ENCODE measurements at regions not wholly inside any gene's neighbourhood (a gene's known extent, or its start where the extent isn't known, plus 50 kb on each side); places are given as distances from the start of the nearest gene placed in this dataset.
A peak's percentile ranks its signal among the peaks of the same experiment; 100 is the strongest.

DNA sequence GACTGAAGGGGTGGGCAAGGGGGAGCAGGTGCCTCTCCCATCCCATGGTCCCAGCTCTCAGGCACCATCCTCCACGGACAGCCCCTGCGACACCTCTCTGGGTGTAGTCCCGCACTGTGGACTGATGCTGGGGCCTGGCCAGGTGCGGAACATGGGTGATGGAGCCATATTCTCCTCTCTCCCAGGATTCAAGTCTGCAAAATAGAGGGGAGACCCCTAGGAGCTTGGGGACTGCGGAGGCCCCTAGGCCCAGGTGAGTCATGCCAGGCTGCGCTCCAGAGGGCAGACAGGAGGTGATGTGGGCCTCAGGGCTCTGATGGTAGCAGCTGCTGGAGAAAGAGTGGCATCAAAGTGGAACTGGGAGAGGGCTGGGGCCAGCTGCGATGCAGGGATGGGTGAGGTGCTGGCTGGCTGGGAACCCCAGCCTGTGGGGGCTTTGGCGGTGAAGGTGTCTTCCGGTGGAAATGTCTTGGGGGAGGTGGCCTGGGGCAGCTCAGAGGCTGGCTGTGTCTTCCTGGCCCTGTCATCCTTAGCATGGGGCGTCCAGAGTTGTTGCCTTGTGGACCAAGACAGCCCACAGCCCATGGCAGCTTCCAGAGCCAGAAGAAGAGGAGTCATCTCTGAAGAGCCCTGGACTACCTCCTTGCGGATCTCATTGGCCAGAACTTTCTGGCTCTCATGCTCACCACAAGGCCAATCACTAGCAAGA, 149.1 kb downstream of the KIF26A start:
- DNase-seq (ENCODE audit: low spot score) (peak; percentile 7), ATAC-seq (no peak)
- POLR2A ChIA-PET: interaction anchor here (1.0 kb wide), 1 partner anchor 19 kb away, joined by 3 read pairs; no protein-coding TSS in a partner anchor
- Mint-ChIP-seq H3K36me3 (no peaks in the 10 kb centered on the region), H3K27ac (no peak overlapping the region), H3K27me3 (ENCODE audit: low read depth) (no peaks in the 10 kb centered on the region; the same call in 1 of the 2 replicates), H3K9me3 (peaks cover 12% of the 10 kb centered on the region), H3K4me1 (peaks cover 36% of the 10 kb centered on the region), H3K4me3 (no peak overlapping the region; the same call in 1 of the 2 replicates)
- CTCF ChIA-PET: interaction anchor here (0.8 kb wide), 1 partner anchor 13 kb away, joined by 3 read pairs; no protein-coding TSS in a partner anchor
- TF ChIP-seq ZNF219 (CRISPR knock-in tag; IDR thresholded peaks at IDR 0.05; ENCODE audit: borderline replicate concordance) (no peak), JUN (CRISPR knock-in tag; IDR thresholded peaks at IDR 0.05) (no peak), JAZF1 (CRISPR knock-in tag; IDR thresholded peaks at IDR 0.05) (no peak), MYBL2 (CRISPR knock-in tag; IDR thresholded peaks at IDR 0.05) (no peak)
- TF ChIP-seq, protein P1, sequence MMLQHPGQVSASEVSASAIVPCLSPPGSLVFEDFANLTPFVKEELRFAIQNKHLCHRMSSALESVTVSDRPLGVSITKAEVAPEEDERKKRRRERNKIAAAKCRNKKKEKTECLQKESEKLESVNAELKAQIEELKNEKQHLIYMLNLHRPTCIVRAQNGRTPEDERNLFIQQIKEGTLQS (CRISPR knock-in tag; conservative IDR thresholded peaks at IDR 0.05): no peak
- TF ChIP-seq, protein P2, sequence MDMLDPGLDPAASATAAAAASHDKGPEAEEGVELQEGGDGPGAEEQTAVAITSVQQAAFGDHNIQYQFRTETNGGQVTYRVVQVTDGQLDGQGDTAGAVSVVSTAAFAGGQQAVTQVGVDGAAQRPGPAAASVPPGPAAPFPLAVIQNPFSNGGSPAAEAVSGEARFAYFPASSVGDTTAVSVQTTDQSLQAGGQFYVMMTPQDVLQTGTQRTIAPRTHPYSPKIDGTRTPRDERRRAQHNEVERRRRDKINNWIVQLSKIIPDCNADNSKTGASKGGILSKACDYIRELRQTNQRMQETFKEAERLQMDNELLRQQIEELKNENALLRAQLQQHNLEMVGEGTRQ (CRISPR knock-in tag; IDR thresholded peaks at IDR 0.05): no peak

DNA sequence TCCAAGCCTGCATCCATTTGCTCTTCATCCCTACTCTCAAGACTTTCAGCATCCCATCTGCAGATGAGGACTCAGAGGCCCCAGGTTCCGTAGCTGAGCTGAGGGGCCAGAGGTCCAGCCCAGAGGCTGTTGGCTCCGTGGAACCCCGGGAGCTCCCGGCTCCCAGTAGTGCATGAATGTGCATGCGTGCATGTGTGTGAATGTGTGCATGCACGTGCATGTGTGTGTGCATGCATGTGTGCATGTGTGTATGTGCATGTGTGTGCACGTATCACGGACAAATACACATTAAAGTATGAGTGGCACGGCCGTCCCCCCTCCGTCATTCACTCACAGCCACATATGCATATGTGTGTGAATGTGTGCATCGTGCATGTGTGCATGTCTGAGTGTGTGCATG, 149.9 kb downstream of the KIF26A start:
- Mint-ChIP-seq H3K27ac (no peak overlapping the region), H3K27me3 (ENCODE audit: low read depth) (no peaks in the 10 kb centered on the region; the same call in 1 of the 2 replicates)

More for the DNA sequence above, 149.9 kb downstream of the KIF26A start:
- ChIA-PET CTCF (interaction anchor here (0.8 kb wide), 1 partner anchor 13 kb away, joined by 3 read pairs; no protein-coding TSS in a partner anchor), POLR2A (no interaction called here)
- ATAC-seq (no peak), DNase-seq (ENCODE audit: low spot score) (peak; percentile 7)
- TF ChIP-seq, protein P3, sequence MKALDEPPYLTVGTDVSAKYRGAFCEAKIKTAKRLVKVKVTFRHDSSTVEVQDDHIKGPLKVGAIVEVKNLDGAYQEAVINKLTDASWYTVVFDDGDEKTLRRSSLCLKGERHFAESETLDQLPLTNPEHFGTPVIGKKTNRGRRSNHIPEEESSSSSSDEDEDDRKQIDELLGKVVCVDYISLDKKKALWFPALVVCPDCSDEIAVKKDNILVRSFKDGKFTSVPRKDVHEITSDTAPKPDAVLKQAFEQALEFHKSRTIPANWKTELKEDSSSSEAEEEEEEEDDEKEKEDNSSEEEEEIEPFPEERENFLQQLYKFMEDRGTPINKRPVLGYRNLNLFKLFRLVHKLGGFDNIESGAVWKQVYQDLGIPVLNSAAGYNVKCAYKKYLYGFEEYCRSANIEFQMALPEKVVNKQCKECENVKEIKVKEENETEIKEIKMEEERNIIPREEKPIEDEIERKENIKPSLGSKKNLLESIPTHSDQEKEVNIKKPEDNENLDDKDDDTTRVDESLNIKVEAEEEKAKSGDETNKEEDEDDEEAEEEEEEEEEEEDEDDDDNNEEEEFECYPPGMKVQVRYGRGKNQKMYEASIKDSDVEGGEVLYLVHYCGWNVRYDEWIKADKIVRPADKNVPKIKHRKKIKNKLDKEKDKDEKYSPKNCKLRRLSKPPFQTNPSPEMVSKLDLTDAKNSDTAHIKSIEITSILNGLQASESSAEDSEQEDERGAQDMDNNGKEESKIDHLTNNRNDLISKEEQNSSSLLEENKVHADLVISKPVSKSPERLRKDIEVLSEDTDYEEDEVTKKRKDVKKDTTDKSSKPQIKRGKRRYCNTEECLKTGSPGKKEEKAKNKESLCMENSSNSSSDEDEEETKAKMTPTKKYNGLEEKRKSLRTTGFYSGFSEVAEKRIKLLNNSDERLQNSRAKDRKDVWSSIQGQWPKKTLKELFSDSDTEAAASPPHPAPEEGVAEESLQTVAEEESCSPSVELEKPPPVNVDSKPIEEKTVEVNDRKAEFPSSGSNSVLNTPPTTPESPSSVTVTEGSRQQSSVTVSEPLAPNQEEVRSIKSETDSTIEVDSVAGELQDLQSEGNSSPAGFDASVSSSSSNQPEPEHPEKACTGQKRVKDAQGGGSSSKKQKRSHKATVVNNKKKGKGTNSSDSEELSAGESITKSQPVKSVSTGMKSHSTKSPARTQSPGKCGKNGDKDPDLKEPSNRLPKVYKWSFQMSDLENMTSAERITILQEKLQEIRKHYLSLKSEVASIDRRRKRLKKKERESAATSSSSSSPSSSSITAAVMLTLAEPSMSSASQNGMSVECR (CRISPR knock-in tag; IDR thresholded peaks at IDR 0.05; ENCODE audit: borderline replicate concordance): no peak
- TF ChIP-seq NFATC4 (CRISPR knock-in tag; IDR thresholded peaks at IDR 0.05) (no peak), SMAD4 (CRISPR knock-in tag; IDR thresholded peaks at IDR 0.05) (no peak), GABPB1 (CRISPR knock-in tag; IDR thresholded peaks at IDR 0.05) (no peak), GRHL2 (CRISPR knock-in tag; IDR thresholded peaks at IDR 0.05; ENCODE audit: insufficient replicate concordance, severe bottlenecking) (no peak), ZNF317 (CRISPR knock-in tag; IDR thresholded peaks at IDR 0.05; ENCODE audit: borderline replicate concordance, low read depth) (no peak), JUN (CRISPR knock-in tag; IDR thresholded peaks at IDR 0.05) (no peak), NR2C2 (CRISPR knock-in tag; IDR thresholded peaks at IDR 0.05) (no peak), GTF2I (CRISPR knock-in tag; conservative IDR thresholded peaks at IDR 0.05) (no peak)
- TF ChIP-seq, protein P4, sequence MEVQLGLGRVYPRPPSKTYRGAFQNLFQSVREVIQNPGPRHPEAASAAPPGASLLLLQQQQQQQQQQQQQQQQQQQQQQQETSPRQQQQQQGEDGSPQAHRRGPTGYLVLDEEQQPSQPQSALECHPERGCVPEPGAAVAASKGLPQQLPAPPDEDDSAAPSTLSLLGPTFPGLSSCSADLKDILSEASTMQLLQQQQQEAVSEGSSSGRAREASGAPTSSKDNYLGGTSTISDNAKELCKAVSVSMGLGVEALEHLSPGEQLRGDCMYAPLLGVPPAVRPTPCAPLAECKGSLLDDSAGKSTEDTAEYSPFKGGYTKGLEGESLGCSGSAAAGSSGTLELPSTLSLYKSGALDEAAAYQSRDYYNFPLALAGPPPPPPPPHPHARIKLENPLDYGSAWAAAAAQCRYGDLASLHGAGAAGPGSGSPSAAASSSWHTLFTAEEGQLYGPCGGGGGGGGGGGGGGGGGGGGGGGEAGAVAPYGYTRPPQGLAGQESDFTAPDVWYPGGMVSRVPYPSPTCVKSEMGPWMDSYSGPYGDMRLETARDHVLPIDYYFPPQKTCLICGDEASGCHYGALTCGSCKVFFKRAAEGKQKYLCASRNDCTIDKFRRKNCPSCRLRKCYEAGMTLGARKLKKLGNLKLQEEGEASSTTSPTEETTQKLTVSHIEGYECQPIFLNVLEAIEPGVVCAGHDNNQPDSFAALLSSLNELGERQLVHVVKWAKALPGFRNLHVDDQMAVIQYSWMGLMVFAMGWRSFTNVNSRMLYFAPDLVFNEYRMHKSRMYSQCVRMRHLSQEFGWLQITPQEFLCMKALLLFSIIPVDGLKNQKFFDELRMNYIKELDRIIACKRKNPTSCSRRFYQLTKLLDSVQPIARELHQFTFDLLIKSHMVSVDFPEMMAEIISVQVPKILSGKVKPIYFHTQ (CRISPR knock-in tag; IDR thresholded peaks at IDR 0.05): no peak
- TF ChIP-seq, protein P5, sequence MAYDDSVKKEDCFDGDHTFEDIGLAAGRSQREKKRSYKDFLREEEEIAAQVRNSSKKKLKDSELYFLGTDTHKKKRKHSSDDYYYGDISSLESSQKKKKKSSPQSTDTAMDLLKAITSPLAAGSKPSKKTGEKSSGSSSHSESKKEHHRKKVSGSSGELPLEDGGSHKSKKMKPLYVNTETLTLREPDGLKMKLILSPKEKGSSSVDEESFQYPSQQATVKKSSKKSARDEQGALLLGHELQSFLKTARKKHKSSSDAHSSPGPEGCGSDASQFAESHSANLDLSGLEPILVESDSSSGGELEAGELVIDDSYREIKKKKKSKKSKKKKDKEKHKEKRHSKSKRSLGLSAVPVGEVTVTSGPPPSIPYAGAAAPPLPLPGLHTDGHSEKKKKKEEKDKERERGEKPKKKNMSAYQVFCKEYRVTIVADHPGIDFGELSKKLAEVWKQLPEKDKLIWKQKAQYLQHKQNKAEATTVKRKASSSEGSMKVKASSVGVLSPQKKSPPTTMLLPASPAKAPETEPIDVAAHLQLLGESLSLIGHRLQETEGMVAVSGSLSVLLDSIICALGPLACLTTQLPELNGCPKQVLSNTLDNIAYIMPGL (CRISPR knock-in tag; IDR thresholded peaks at IDR 0.05): no peak
- TF ChIP-seq, protein P1 (CRISPR knock-in tag; conservative IDR thresholded peaks at IDR 0.05): no peak
- TF ChIP-seq, protein P6, sequence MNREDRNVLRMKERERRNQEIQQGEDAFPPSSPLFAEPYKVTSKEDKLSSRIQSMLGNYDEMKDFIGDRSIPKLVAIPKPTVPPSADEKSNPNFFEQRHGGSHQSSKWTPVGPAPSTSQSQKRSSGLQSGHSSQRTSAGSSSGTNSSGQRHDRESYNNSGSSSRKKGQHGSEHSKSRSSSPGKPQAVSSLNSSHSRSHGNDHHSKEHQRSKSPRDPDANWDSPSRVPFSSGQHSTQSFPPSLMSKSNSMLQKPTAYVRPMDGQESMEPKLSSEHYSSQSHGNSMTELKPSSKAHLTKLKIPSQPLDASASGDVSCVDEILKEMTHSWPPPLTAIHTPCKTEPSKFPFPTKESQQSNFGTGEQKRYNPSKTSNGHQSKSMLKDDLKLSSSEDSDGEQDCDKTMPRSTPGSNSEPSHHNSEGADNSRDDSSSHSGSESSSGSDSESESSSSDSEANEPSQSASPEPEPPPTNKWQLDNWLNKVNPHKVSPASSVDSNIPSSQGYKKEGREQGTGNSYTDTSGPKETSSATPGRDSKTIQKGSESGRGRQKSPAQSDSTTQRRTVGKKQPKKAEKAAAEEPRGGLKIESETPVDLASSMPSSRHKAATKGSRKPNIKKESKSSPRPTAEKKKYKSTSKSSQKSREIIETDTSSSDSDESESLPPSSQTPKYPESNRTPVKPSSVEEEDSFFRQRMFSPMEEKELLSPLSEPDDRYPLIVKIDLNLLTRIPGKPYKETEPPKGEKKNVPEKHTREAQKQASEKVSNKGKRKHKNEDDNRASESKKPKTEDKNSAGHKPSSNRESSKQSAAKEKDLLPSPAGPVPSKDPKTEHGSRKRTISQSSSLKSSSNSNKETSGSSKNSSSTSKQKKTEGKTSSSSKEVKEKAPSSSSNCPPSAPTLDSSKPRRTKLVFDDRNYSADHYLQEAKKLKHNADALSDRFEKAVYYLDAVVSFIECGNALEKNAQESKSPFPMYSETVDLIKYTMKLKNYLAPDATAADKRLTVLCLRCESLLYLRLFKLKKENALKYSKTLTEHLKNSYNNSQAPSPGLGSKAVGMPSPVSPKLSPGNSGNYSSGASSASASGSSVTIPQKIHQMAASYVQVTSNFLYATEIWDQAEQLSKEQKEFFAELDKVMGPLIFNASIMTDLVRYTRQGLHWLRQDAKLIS (CRISPR knock-in tag; IDR thresholded peaks at IDR 0.05; ENCODE audit: borderline replicate concordance): no peak
- no peaks in the 10 kb centered on the region for H3K36me3 Mint-ChIP-seq
- no peak overlapping the region for H3K4me3 Mint-ChIP-seq
- peaks cover 12% of the 10 kb centered on the region for H3K9me3 Mint-ChIP-seq
- H3K4me1 Mint-ChIP-seq: peaks cover 39% of the 10 kb centered on the region

All from WTC11 (cell line).